ENCODE measurements at regions not wholly inside any gene's neighbourhood (a gene's known extent, or its start where the extent isn't known, plus 50 kb on each side); places are given as distances from the start of the nearest gene placed in this dataset.

GRCh38 chr20:63106108-63106764 lies 99.5 kb upstream of the BHLHE23 start:
- no peak for TF ChIP-seq POLR2AphosphoS5 (IDR thresholded peaks at IDR 0.05; ENCODE audit: low read depth, low read length)
- no peak for TF ChIP-seq POLR2A (IDR thresholded peaks at IDR 0.05; ENCODE audit: low read depth, low read length)
